ENCODE measurements at regions not wholly inside any gene's neighbourhood (a gene's known extent, or its start where the extent isn't known, plus 50 kb on each side); places are given as distances from the start of the nearest gene placed in this dataset.
"Not testable (repeated sequence)": the region's sequence is repeated elsewhere in the genome, so short reads cannot be mapped to it uniquely, and the experiment has no call there.

- intact Hi-C loops (cut with DNase I, micrococcal nuclease) = no loop called here
- Histone ChIP-seq H3K9me3 (peaks cover 20% of the 10 kb centered on the region), H3K36me3 (ENCODE audit: low read depth) (no peaks in the 10 kb centered on the region), H3K4me1 (ENCODE audit: low read depth) (no peaks in the 10 kb centered on the region), H3K4me3 (no peak overlapping the region)
- no peak for TF ChIP-seq CTCF (IDR thresholded peaks at IDR 0.05)
- no peak for DNase-seq
- no peak for ATAC-seq
Measured at GRCh38 chr16:22983614-22984013, 165.6 kb downstream of the USP31 start.

GRCh38 chr16:22980514-22980913 is 166.6 kb downstream of the HS3ST2 start:
- H3K36me3 ChIP-seq (ENCODE audit: low read depth); ATAC-seq; intact Hi-C loops (cut with DNase I, micrococcal nuclease); H3K4me3 ChIP-seq; H3K4me1 ChIP-seq (ENCODE audit: low read depth); DNase-seq: not testable (repeated sequence)
- peaks cover 20% of the 10 kb centered on the region for H3K9me3 ChIP-seq

- DNase-seq (no peak), ATAC-seq (no peak)
- no peak for TF ChIP-seq CTCF (IDR thresholded peaks at IDR 0.05)
- Histone ChIP-seq H3K9me3 (peaks cover 12% of the 10 kb centered on the region), H3K4me1 (ENCODE audit: low read depth) (no peaks in the 10 kb centered on the region), H3K4me3 (no peak overlapping the region), H3K36me3 (ENCODE audit: low read depth) (no peaks in the 10 kb centered on the region)
- intact Hi-C loops (cut with DNase I, micrococcal nuclease) = no loop called here
Measured at GRCh38 chr16:22979038-22979437, 165.1 kb downstream of the HS3ST2 start.

GRCh38 chr16:22977294-22977697 is 163.3 kb downstream of the HS3ST2 start:
- H3K9me3 ChIP-seq = no peaks in the 10 kb centered on the region
- no peaks in the 10 kb centered on the region for H3K36me3 ChIP-seq (ENCODE audit: low read depth)
- intact Hi-C loops (cut with DNase I, micrococcal nuclease) = no loop called here
- no peaks in the 10 kb centered on the region for H3K4me1 ChIP-seq (ENCODE audit: low read depth)
- DNase-seq = no peak
- TF ChIP-seq CTCF (IDR thresholded peaks at IDR 0.05) = no peak
- no peak for ATAC-seq
- H3K4me3 ChIP-seq = no peak overlapping the region

- no peaks in the 10 kb centered on the region for H3K9me3 ChIP-seq
- no peak for ATAC-seq
- intact Hi-C loops (cut with DNase I, micrococcal nuclease) = no loop called here
- H3K4me3 ChIP-seq = no peak overlapping the region
- H3K36me3 ChIP-seq (ENCODE audit: low read depth) = no peaks in the 10 kb centered on the region
- H3K4me1 ChIP-seq (ENCODE audit: low read depth) = no peaks in the 10 kb centered on the region
- TF ChIP-seq CTCF (IDR thresholded peaks at IDR 0.05) = no peak
- DNase-seq = no peak
Measured at GRCh38 chr16:22973522-22973921, 159.6 kb downstream of the HS3ST2 start.

- H3K9me3 ChIP-seq = no peaks in the 10 kb centered on the region
Measured at GRCh38 chr16:22971346-22971924, 157.5 kb downstream of the HS3ST2 start.

More at GRCh38 chr16:22971346-22971924, 157.5 kb downstream of the HS3ST2 start:
- Histone ChIP-seq H3K36me3 (ENCODE audit: low read depth) (no peaks in the 10 kb centered on the region), H3K4me3 (no peak overlapping the region), H3K4me1 (ENCODE audit: low read depth) (no peaks in the 10 kb centered on the region)
- intact Hi-C loops (cut with DNase I, micrococcal nuclease) = no loop called here
- TF ChIP-seq CTCF (IDR thresholded peaks at IDR 0.05) = no peak
- ATAC-seq = no peak
- no peak for DNase-seq

Measured in mucosa of descending colon (tissue), 3 donors.